Sigmoid colon (tissue), 6 donors: ENCODE measurements at regions not wholly inside any gene's neighbourhood (a gene's known extent, or its start where the extent isn't known, plus 50 kb on each side); places are given as distances from the start of the nearest gene placed in this dataset.

Source experiments
- DNase-seq: peaks from one replicate; pipeline ENCODE4 v3.0.0-alpha.2; 2019
- H3K27ac ChIP-seq, 4 donors: fragments of 200-600 bp; sonication (generic); one replicate each; pipeline ENCODE4 v1.5.1; 2016 to 2019; ENCODE audit warnings: mild to moderate bottlenecking in 1 of 4
- H3K27me3 ChIP-seq, 3 donors: fragments of 200-600 bp; sonication (generic); one replicate each; pipeline ENCODE4 v1.5.1; 2019; ENCODE audit warnings: mild to moderate bottlenecking in 1 of 3
- H3K36me3 ChIP-seq, 4 donors: fragments of 200-600 bp; sonication (generic); one replicate each; pipeline ENCODE4 v1.5.1; 2016 to 2019
- H3K4me1 ChIP-seq, 4 donors: fragments of 200-600 bp; sonication (generic); one replicate each; pipeline ENCODE4 v1.5.1; 2017 to 2019
- H3K4me3 ChIP-seq, 4 donors: fragments of 200-600 bp; sonication (generic); one replicate each; pipeline ENCODE4 v1.5.1; 2017 to 2019; ENCODE audit warnings: mild to moderate bottlenecking in 2 of 4, moderate library complexity in 1 of 4
- H3K9me3 ChIP-seq, 4 donors: fragments of 200-600 bp in 3 of 4; sonication (generic) in 3 of 4; one replicate each; pipeline versions ENCODE4 v1.5.1 to v1.6.1; 2013 to 2019
- CTCF ChIP-seq, 4 experiments: fragments of 450-650 bp in 3 of 4; fragments of 200-600 bp in 1 of 4; IDR thresholded peaks; one replicate each; pipeline ENCODE4 v1.5.1; 2016 to 2019; ENCODE audit warnings: antibody characterized with exemption in 4 of 4, mild to moderate bottlenecking in 3 of 4, moderate library complexity in 2 of 4
- EP300 ChIP-seq, 4 donors: sonication (generic); formaldehyde crosslinking; IDR thresholded peaks; one replicate each; pipeline ENCODE4 v1.6.1; 2017; ENCODE audit warnings: antibody characterized with exemption in 4 of 4
- POLR2A ChIP-seq, 2 donors: fragments of 450-650 bp; IDR thresholded peaks; one replicate each; pipeline ENCODE4 v1.6.1; 2016; ENCODE audit warnings: antibody characterized with exemption in 2 of 2, mild to moderate bottlenecking in 2 of 2, moderate library complexity in 2 of 2
- POLR2AphosphoS5 ChIP-seq, 4 donors: sonication (generic); formaldehyde crosslinking; IDR thresholded peaks; one replicate each; pipeline ENCODE4 v1.6.1; 2017; ENCODE audit warnings: antibody characterized with exemption in 4 of 4
- WGBS, 2 donors: extraction: QIAGEN DNeasy Blood & Tissue Kit; methylation state at CpG; one replicate each; pipeline ENCODE4 v1.1.7; 2013; 5-methylcytosine and 5-hydroxymethylcytosine counted together
- intact Hi-C: fragments of 100-400 bp; cut with DNase I; formaldehyde crosslinking; loops from one replicate; pipeline ENCODE4 v1.15.1; 2023
- donor health status: healthy with polysubstance abuse.
- donor health status: healthy.

- H3K36me3 ChIP-seq, result no peaks in the 10 kb centered on the region
- intact Hi-C loops, result loop anchor here (5.0 kb wide), 1 partner anchor 136 kb away; no protein-coding TSS in a partner anchor
- TF ChIP-seq EP300 (IDR thresholded peaks at IDR 0.05) (no peak), POLR2AphosphoS5 (IDR thresholded peaks at IDR 0.05) (peak in 1 of 4 donors; percentile 34), CTCF (IDR thresholded peaks at IDR 0.05) (peak in 1 of 4 experiments; percentile 0), POLR2A (IDR thresholded peaks at IDR 0.05) (peak in 1 of 2 donors; percentile 60)
- WGBS, 2 donors, result 5 to 23% methylated on average over 13 of the region's 13 CpGs
- no peaks in the 10 kb centered on the region for H3K27me3 ChIP-seq
- no peaks in the 10 kb centered on the region for H3K9me3 ChIP-seq
- peak overlapping the region; percentile 84 to 96 (median 94) for H3K27ac ChIP-seq
- DNase-seq, result no peak
- H3K4me1 ChIP-seq, result peaks cover 0 to 58% (median 45%) of the 10 kb centered on the region in 4 donors
- H3K4me3 ChIP-seq, result peak overlapping the region; percentile 2 to 87 (median 80)
These were observed 55.0 kb upstream of the GSE1 start for GRCh38 chr16:85557971-85558657.

- no peaks in the 10 kb centered on the region for H3K36me3 ChIP-seq
- H3K9me3 ChIP-seq, result no peaks in the 10 kb centered on the region
- no peak overlapping the region for H3K4me3 ChIP-seq
- intact Hi-C loops, result no loop called here
- peaks cover 0 to 64% (median 52%) of the 10 kb centered on the region in 4 donors for H3K4me1 ChIP-seq
- WGBS, 2 donors, result 70 to 90% methylated on average over 7 of the region's 7 CpGs
- no peak for DNase-seq
- no peak for TF ChIP-seq CTCF (IDR thresholded peaks at IDR 0.05)
- no peak for TF ChIP-seq EP300 (IDR thresholded peaks at IDR 0.05)
- no peak for TF ChIP-seq POLR2A (IDR thresholded peaks at IDR 0.05)
- TF ChIP-seq POLR2AphosphoS5 (IDR thresholded peaks at IDR 0.05), result no peak
- H3K27me3 ChIP-seq, result no peaks in the 10 kb centered on the region
- peak overlapping the region in 2 of 4 donors; percentile 31 to 59 for H3K27ac ChIP-seq
These were observed 52.2 kb upstream of the GSE1 start for GRCh38 chr16:85560932-85561247.

- WGBS, 2 donors, result 76 to 82% methylated on average over 24 of the region's 24 CpGs
- Histone ChIP-seq H3K27me3 (no peaks in the 10 kb centered on the region), H3K36me3 (no peaks in the 10 kb centered on the region), H3K9me3 (no peaks in the 10 kb centered on the region), H3K27ac (peak overlapping the region in 3 of 4 donors; percentile 31 to 59 (median 45)), H3K4me1 (peaks cover 0 to 70% (median 57%) of the 10 kb centered on the region in 4 donors), H3K4me3 (no peak overlapping the region)
- DNase-seq, result no peak
- intact Hi-C loops, result no loop called here
- TF ChIP-seq POLR2A (IDR thresholded peaks at IDR 0.05) (no peak), EP300 (IDR thresholded peaks at IDR 0.05) (no peak), CTCF (IDR thresholded peaks at IDR 0.05) (no peak), POLR2AphosphoS5 (IDR thresholded peaks at IDR 0.05) (no peak)
These were observed 51.7 kb upstream of the GSE1 start for GRCh38 chr16:85561248-85562092.

- Histone ChIP-seq H3K27me3 (no peaks in the 10 kb centered on the region), H3K4me3 (no peak overlapping the region), H3K9me3 (no peaks in the 10 kb centered on the region), H3K27ac (peak overlapping the region in 3 of 4 donors; percentile 45 to 59 (median 56)), H3K4me1 (peaks cover 0 to 71% (median 55%) of the 10 kb centered on the region in 4 donors), H3K36me3 (no peaks in the 10 kb centered on the region)
- TF ChIP-seq POLR2A (IDR thresholded peaks at IDR 0.05) (no peak), POLR2AphosphoS5 (IDR thresholded peaks at IDR 0.05) (no peak), EP300 (IDR thresholded peaks at IDR 0.05) (no peak), CTCF (IDR thresholded peaks at IDR 0.05) (no peak)
- WGBS, 2 donors, result 75 to 86% methylated on average over 19 of the region's 19 CpGs
- intact Hi-C loops, result no loop called here
- no peak for DNase-seq
These were observed 50.9 kb upstream of the GSE1 start for GRCh38 chr16:85562093-85562786.
